H54 (cell line): ENCODE measurements at regions not wholly inside any gene's neighbourhood (a gene's known extent, or its start where the extent isn't known, plus 50 kb on each side); places are given as distances from the start of the nearest gene placed in this dataset.
A peak's percentile ranks its signal among the peaks of the same experiment; 100 is the strongest.

Experiments used
- DNase-seq: peaks from one replicate; pipeline ENCODE4 v3.0.0; 2011; ENCODE audit warnings: low spot score, mixed read lengths; ENCODE audit not compliant: insufficient read length
- FAIRE-seq: peaks from 3 replicates; lab custom pipeline; 2011; peaks lifted over from hg19 to GRCh38; lab: Jason Lieb, UNC
- POLR2A ChIP-seq: IDR thresholded peaks from 2 replicates; pipeline ENCODE4 v1.6.1; 2011; ENCODE audit warnings: low read depth, mild to moderate bottlenecking, low read length

DNA sequence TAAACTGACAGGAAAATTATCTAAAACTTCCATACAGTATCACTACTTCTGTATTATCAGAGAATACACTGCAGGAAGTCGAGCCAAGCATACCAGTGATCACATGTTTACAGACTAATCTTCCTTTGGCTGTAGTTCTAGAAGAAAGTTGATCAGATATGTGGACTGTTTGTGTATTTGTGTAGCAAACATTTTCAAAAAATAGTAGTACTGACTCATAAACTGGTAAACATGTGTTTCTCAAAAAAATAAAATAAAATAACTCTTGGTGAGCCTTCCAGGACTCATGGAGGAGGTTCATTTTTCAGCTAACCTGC is 148.9 kb upstream of the SLC39A10 start:
- TF ChIP-seq POLR2A, result no peak
- no peak for FAIRE-seq

DNA sequence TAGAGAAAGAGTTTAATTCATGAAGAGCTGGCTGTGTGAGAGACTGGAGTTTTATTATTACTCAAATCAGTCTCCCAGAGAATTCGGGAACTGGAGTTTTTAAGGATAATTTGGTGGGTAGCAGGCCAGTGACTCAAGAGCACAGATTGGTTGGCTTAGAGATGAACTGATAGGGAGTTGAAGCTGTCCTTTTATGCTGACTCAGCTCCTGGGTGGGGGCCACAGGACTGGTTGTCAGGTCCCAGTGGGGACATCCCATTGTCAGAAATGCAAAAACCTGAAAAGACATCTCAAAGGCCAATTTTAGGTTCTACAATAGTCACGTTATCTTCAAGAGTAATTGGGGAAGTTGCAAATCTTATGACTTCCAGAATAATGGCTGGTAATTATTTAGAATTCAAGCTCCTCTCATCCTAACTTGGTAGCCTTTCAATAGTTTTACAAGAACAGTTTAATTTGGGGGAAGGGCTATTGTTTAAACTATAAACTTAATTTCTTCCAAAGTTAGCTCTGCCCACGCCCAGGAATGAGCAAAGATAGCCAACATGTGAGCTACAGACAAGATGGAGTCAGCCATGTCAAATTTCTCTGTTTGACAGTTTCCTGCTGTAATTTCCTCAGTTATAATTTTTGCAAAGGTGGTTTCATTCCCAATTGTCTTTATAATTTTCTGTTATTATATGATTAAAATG is 149.4 kb upstream of the SLC39A10 start:
- FAIRE-seq (no peak), DNase-seq (no peak)
- TF ChIP-seq POLR2A, result no peak

More for the DNA sequence above, 148.9 kb upstream of the SLC39A10 start:
- DNase-seq, result no peak

DNA sequence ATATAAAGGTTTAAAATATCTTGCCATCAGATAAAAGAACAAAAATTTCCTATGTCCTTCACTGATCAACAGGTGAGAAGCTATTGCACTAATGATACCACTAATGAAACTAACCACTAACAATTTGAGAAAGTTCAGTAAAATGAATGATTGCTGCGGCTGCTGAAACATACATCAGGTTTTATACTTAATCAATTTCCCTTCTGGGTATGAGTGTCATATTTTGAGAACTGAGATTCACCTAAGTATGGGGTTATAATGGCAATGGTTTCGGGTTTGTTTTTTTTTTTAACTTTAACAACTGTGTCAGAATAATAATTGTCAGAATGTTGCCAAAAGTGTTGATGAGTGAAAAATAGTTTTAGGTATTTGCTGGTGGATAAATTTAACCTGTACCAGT is 151.3 kb upstream of the SLC39A10 start:
- no peak for DNase-seq
- no peak for FAIRE-seq
- no peak for TF ChIP-seq POLR2A

DNA sequence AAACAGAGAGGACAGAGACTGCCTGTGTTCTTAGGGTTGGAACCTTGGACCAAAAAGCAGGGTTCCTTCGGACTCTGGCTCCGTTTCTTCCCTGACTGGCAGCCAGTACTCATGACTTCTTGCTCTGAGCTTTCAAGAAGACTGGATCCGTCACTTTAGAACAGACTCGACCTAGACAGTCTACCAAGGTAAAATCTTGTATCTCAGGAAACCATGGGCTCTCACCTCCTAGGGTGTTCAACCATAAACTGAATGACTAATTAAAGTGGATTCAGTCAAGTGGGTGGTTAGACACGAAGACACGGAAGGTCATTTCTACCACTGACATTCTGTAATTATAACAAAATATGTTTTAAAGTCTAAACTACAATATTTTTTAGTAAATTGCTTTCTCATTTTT is 153.8 kb upstream of the SLC39A10 start:
- TF ChIP-seq POLR2A, result no peak
- FAIRE-seq (no peak), DNase-seq (no peak)

DNA sequence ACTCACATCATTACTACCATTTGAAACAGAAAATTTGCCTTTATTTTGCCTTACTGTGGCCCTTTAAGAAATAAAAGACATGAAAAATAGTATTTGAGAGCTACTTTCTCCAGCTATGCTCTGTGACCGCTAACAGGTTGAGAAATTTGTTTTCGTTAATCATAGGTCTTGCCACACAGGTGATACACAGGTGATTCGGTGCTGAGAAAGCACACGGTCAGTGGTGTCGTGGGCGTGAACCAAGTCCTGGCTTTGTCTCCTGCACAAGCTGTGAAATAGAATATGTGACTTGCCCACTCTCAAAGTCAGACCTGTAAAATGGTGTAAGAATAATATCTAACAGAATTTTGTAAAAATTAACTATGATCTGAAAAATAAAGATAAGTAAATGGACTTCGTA is 155.3 kb upstream of the SLC39A10 start:
- no peak for FAIRE-seq
- TF ChIP-seq POLR2A, result no peak
- no peak for DNase-seq

DNA sequence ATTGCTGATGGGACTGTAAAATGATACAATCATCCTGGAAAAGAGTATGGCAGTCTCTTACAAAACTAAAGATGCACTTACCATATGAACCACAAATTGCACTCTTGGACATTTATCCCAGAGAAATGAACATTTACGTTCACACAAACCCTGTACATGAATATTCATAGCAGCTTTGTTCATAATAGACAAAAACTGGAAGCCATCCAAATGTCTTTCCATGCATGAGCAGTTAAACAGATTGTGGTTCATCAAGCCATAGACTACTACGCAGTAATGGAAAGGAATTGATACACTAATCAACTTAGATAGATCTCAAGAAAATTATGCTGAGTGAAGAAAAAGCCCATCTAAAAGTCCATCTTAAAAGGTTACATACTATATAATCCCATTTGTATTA is 156.1 kb upstream of the SLC39A10 start:
- TF ChIP-seq POLR2A, result no peak
- no peak for DNase-seq
- FAIRE-seq, result no peak

DNA sequence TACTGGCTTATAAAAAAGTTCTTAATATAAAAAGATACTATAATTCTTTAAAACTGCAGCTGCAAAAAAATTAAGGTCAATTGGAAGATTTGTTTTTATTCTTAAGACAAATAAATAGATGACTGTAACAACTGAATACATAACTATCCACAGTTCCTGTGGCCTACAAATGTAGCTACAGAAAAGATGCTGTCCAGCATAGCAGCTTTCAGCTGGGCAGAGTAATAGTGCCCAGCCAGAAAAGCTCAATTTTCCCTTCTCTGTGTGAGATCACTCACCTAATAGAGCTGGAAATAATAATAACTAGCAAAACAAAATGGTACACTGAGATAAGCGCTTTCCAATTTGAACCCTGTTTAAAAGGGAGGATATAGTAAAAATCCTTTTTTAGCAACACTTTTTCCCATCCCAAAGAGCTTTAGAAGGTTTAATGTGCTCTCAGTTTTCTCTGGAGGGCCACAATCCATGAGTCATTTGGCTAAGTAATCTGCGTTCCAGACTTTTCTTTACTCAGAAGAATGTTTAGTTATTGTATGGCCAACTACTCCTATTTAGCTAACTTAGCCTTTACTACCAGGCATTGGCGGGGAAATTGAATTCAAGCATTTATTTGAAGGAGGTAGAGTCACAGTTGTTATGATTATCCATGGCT is 158.1 kb upstream of the SLC39A10 start:
- DNase-seq (no peak), FAIRE-seq (peak; percentile 48)
- no peak for TF ChIP-seq POLR2A

DNA sequence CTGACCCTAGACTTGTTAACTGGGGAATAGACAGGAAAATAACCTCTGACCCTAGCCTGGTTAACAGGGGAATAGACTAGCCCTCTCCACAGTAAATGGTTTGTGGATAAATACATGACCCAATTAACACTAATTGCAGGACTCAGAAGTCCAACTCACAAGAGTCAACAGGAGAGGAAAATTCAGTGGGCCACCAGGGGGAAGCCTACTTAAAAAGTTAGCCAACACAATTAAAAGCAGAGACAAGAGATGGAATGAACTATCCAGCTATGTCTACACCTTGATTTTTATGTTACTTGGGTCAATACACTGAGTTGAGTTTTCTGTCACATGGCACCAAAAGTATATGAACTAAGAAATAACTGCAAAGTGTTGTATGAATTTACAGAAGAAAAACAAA is 158.8 kb upstream of the SLC39A10 start:
- no peak for TF ChIP-seq POLR2A
- peak; percentile 83 for FAIRE-seq
- no peak for DNase-seq

DNA sequence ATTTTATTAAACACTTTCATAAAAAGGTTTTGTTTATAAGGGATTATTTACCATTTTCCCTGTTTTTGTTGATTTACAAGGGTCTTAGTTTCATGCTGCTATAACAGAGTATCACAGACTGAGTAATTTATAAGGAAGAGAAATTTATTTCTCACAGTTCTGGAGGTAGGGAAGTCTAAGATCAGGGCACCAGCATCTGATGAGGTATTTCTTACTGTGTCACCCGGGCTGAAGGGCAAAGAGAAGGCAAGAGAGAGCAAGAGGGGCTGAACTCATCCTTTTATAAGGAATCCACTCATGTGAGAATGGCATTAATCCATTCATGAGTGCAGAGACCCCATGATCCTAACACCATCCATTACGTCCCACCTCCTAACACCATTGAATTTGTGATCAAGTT is 160.0 kb upstream of the SLC39A10 start:
- TF ChIP-seq POLR2A, result no peak
- DNase-seq (no peak), FAIRE-seq (no peak)

DNA sequence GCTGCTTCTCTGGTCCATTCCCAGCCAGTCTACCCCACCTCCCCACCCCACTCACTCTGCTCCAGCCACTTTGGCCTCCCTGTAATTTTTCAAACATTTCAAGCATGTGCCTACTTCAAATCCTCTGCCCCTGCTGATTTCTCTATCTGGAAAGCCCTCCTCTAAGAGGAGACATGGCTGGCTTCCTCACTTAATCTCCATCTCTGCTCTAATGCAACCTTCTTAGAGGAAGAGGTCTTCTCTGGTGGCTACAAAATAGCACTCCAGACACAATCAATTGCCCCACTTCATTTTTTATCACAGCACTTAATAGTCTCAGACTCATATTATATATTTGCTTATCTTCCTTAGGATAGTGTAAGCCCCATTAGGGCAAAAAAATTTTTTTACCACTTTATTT is 161.1 kb upstream of the SLC39A10 start:
- TF ChIP-seq POLR2A, result no peak
- no peak for DNase-seq
- FAIRE-seq, result no peak

DNA sequence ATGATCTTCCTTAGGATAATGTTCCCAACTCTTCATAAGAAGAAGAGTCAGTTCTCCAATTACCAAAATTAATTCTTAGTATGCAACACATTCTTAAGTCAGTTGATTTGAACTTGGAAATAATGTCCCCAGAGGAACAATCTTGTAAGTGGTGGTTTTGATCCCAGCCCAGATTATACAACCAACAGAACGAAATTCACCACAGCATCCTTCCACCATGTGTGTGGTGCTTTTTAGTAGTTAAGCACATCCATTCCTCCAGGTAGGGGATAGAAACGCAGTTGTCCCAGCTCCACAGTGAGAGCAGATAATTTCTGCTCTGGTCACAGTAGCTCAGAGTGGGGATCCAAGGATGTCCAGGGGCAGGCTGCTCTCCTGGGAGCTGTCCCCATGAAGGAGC is 161.7 kb upstream of the SLC39A10 start:
- no peak for FAIRE-seq
- no peak for TF ChIP-seq POLR2A
- DNase-seq, result no peak

DNA sequence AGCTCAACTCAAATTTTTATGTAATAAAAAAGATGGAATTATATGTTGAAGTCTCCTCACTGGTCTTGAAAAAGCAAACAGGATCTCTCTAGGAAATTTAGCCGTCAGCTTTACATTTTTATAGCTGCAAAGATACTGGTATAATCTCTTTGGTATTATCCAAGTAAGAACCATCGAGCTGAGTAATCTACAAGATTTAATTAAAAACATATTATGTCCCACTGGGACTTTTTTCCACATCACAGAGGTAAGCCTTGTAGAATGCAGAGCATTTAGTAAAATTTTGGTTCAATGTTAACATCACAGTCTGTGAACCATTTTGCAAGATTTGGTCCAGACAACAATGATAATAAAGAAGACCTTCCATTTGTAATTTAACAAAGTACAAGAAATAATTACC is 162.6 kb upstream of the SLC39A10 start:
- no peak for DNase-seq
- FAIRE-seq, result no peak
- no peak for TF ChIP-seq POLR2A

DNA sequence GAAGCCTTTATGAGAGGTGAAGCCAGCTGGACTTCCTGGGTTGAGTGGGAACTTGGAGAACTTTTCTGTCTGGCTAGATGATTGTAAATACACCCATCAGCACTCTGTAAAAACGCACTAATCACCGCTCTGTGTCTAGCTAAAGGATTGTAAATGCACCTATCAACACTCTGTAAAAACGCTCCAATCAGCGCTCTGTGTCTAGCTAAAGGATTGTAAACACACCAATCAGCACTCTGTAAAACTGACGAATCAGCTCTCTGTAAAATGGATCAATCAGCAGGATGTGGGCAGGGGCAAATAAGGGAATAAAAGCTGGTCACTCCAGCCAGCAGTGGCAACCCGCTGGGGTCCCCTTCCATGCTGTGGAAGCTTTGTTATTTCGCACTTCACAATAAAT is 163.6 kb upstream of the SLC39A10 start:
- DNase-seq, result no peak

DNA sequence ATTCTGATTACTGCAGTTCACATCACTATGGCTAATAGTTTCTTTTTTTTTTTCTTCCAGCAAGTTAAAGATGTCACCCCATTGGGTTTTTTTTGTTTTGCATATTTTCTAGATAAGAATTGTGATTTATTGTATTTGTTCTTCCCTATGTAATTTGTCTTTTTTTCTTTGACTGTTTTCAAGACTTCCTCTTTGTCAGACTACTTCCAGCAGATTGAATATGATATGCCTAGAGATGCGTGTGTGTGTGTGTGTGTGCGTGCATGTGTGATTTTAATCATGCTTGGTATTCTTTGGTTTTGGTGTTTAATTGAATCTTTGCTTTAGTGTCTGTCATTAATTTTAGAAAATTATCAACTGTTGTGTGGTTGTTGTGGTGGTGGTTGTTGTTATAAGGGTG is 166.7 kb upstream of the SLC39A10 start:
- FAIRE-seq (peak; percentile 23), DNase-seq (no peak)
- TF ChIP-seq POLR2A, result no peak

More for the DNA sequence above, 163.6 kb upstream of the SLC39A10 start:
- FAIRE-seq, result no peak
- no peak for TF ChIP-seq POLR2A

DNA sequence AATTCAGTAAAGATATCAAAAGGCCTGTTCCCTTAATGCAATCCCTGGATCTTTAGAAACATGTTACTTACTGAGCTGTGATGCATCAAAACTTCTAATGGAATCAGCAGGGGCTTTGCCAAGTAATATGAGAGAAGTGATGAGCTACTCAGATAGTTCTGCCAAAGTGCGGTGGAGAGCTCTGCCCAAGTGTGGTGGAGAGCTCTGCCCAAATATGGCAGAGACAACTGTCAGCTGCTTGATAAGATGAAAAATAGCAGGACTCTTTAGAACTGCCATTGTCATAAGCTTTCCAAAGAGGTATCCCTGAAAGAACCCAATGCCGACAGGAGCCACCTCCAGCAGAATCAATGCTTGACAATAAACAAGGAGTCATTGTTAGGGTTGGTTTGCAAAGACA is 167.9 kb upstream of the SLC39A10 start:
- no peak for FAIRE-seq
- TF ChIP-seq POLR2A, result no peak
- DNase-seq, result no peak

DNA sequence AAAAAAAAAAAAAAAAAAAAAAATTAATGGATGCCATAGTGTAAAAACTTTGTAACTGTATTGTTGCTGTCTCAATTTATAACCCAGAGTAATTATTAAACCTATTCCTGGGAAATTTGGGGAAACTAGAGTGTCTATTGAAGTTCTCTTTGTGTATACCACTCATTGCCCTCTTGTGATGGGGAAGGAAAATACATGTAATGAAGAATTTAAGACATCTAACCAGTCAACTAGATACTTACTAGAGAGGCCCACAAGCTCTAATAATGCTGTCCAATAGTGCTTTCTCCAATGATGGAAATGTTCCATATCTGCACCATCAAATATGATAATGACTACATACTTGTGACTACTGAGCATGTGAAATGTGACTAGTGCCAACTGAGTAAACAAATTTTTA is 168.5 kb upstream of the SLC39A10 start:
- DNase-seq (no peak), FAIRE-seq (peak; percentile 33)
- no peak for TF ChIP-seq POLR2A
